AG09309 (cell line): ENCODE measurements at regions not wholly inside any gene's neighbourhood (a gene's known extent, or its start where the extent isn't known, plus 50 kb on each side); places are given as distances from the start of the nearest gene placed in this dataset.

Experiments
- DNase-seq: peaks from one replicate; pipeline ENCODE4 v3.0.0-alpha.2; 2010; ENCODE audit warnings: low read depth
- H3K4me3 ChIP-seq: 2 replicates; pipeline ENCODE4 v1.5.1; 2011; ENCODE audit warnings: mild to moderate bottlenecking, low read depth, low read length, moderate library complexity; ENCODE audit not compliant: control insufficient read depth
- TF ChIP-seq, protein P1 (sequence below): IDR thresholded peaks from 2 replicates; pipeline ENCODE4 v1.5.1; 2011; ENCODE audit warnings: mild to moderate bottlenecking, low read depth, low read length, inconsistent platforms; ENCODE audit not compliant: insufficient read depth, control insufficient read depth; ENCODE audit errors: missing control alignments

DNA sequence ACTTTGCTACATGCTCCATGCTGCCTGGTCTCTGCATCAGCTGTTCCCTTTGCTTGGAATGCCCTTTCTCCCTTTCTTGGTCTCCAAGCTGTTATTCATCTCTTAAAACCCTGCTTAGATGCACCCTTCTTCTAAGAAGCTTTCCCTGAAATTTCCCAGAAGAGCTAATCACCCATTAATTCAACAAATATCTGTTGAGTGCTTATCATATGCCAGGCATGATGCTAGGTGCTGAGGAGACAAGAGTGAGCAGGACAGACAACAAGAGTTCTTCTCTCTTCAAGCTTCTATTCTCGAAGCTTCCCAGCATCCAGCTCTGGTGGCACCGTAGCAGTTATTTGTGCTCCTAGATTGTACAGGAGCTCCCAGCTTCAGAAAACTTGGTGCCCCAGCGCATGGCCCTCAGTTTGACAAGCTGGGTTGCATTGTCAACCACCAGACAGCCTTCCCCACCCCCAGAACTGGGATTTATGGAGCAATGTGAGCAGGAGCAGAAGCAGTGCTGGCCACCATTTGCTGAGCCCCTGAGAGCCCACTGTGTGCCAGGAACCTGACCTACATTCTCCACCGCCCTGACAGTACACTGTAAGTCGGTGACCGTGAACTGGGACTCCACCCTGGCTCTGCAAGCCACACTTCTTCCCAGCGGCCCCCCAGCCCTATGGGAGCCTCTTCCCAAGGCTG lies 68.0 kb upstream of the ACOT11 start:
- no peak for DNase-seq
- TF ChIP-seq, protein P1, sequence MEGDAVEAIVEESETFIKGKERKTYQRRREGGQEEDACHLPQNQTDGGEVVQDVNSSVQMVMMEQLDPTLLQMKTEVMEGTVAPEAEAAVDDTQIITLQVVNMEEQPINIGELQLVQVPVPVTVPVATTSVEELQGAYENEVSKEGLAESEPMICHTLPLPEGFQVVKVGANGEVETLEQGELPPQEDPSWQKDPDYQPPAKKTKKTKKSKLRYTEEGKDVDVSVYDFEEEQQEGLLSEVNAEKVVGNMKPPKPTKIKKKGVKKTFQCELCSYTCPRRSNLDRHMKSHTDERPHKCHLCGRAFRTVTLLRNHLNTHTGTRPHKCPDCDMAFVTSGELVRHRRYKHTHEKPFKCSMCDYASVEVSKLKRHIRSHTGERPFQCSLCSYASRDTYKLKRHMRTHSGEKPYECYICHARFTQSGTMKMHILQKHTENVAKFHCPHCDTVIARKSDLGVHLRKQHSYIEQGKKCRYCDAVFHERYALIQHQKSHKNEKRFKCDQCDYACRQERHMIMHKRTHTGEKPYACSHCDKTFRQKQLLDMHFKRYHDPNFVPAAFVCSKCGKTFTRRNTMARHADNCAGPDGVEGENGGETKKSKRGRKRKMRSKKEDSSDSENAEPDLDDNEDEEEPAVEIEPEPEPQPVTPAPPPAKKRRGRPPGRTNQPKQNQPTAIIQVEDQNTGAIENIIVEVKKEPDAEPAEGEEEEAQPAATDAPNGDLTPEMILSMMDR = no peak
- H3K4me3 ChIP-seq = no peak overlapping the region

DNA sequence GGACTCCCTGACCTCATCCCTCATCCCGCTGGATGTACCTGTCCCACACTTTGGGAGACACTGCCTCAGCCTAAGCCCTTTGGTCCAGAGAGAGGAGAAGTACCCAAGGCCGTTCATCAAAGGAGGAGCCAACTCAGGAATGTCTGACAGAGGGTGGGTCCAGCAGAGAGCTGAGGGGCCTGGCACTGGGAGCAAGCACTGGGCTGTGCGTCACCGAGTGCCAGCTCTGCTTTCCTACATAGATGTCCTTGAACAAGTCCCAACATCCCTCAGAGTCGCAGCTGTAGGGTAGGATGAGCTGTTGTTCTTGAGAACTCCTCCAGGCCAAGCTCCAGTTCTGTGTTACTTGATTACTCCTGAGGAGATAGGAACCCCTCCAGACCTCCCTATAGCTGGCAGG lies 68.8 kb upstream of the ACOT11 start:
- no peak for DNase-seq
- no peak overlapping the region for H3K4me3 ChIP-seq
- TF ChIP-seq, protein P1 = no peak

DNA sequence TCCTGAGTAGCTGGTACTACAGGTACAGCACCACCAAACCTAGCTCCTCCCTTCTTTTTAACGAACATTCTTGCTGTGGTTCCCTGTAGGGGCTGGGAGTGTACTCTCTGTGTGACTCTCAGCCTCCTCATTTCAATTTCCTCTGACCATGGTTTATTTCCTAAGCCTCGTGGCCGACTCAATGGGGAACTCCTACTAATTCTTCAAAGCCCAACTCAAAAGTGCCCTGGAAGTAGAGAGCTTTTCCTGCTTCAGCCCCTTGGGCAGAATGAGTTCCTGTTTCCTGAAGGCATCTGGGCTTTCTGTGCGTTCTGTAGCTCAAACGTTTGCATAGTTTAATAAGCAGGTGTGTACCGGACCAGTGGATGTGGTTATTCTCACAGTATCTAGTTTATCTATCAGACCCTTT lies 70.9 kb upstream of the ACOT11 start:
- TF ChIP-seq, protein P1 = no peak
- H3K4me3 ChIP-seq = no peak overlapping the region
- no peak for DNase-seq

DNA sequence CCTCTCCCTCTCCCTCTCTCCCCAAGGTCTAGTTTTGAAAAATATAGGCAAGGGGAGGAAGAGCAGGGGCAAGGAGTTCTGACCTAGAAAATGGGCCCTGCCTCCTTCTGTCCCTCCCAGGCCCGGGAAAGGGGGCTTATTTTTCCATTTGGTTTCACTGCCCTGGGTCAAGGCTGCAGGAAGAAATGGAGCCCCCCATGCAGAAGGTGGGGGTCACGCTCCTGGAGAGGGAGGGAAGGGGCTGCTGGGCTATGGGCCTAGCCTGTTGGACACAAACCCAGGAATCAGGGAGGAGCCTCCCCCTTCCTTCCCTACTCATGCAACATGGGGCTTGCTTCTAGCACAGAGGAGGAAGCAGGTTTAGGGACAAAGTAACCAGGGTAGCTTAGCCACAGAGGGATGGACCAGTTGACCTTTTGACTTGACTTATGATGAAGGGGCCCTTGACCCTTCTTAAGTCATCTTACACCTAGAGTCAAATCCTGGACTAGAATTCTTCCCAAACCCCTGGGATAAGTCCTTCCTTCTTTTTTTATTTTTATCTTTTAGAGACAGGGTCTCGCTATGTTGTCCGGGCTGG lies 70.4 kb upstream of the SSBP3 start:
- TF ChIP-seq, protein P1 = no peak
- no peak for DNase-seq
- H3K4me3 ChIP-seq = no peak overlapping the region

DNA sequence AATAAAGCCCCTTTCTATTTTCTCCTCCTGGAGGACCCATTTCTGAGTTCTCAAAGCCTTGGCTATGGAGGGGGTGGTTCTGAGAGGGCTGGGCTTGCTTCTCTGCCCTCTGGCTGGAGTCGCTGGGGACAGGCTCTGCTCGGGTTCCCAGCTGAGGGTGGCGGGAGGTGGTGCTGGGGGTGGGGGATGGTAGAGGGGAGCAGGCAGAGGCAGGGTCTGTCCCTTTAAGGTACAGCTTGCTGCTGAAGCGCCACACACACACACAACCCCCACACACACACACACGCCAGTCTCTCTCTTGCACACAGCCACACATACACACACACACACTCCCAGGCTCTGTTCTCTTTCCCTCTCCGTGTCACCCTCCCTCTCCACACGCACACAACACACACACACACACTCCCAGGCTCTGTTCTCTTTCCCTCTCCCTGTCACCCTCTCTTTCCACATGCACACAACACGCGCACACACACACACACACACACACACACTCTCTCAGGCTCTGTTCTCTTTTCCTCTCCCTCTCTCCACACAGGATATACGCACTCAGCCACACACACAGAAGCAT lies 69.8 kb upstream of the SSBP3 start:
- no peak for DNase-seq
- H3K4me3 ChIP-seq = no peak overlapping the region
- TF ChIP-seq, protein P1 = no peak

DNA sequence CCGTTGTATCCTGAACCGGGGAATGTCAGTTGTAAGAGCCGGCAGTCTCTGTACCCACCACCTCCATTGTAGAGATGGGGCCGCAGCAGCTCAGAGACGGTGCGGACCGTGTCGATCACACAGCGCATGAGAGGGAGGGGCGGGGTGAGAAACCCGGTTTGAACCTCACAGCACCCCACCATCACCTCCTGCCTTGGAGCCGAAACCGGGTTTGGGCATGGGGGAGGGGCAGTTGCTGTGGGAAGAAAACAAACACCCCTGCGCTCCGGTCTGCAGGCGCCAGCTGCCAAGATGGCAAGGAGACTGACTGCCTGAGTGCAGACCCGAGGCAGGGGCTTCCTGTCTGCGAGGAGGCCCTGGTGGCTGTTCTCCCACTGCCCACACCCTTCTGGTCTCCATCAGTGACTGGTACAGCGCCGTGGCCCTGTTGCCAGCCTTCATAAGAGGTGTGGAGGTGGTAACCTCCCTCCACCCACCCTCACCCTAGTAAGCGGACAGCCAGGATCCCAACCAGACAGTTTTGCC lies 69.2 kb upstream of the SSBP3 start:
- TF ChIP-seq, protein P1 = no peak
- H3K4me3 ChIP-seq = no peak overlapping the region
- no peak for DNase-seq
